ENCODE measurements at regions not wholly inside any gene's neighbourhood (a gene's known extent, or its start where the extent isn't known, plus 50 kb on each side); places are given as distances from the start of the nearest gene placed in this dataset.

GRCh38 chr14:83594874-83595273, 1935.1 kb upstream of the FLRT2 start:
- no peak for TF ChIP-seq CTCF (IDR thresholded peaks at IDR 0.05; ENCODE audit: insufficient read depth, low read length, poor library complexity, severe bottlenecking)

GRCh38 chr14:83607682-83608081, 1922.3 kb upstream of the FLRT2 start:
- Histone ChIP-seq H3K4me3 (replicated peaks; ENCODE audit: low read depth, low read length) (no peak overlapping the region), H3K27me3 (replicated peaks; ENCODE audit: control insufficient read depth, insufficient read depth, low read length) (no peaks in the 10 kb centered on the region), H3K36me3 (ENCODE audit: control insufficient read depth, insufficient read depth, low read length) (no peaks in the 10 kb centered on the region)
- TF ChIP-seq CTCF (IDR thresholded peaks at IDR 0.05; ENCODE audit: insufficient read depth, low read length, poor library complexity, severe bottlenecking) = no peak
- no peak for DNase-seq (ENCODE audit: extremely low read depth, insufficient read length)

More at GRCh38 chr14:83594874-83595273, 1935.1 kb upstream of the FLRT2 start:
- no peak overlapping the region for H3K4me3 ChIP-seq (replicated peaks; ENCODE audit: low read depth, low read length)
- no peaks in the 10 kb centered on the region for H3K27me3 ChIP-seq (replicated peaks; ENCODE audit: control insufficient read depth, insufficient read depth, low read length)
- H3K36me3 ChIP-seq (ENCODE audit: control insufficient read depth, insufficient read depth, low read length) = no peaks in the 10 kb centered on the region
- DNase-seq (ENCODE audit: extremely low read depth, insufficient read length) = no peak

- Histone ChIP-seq H3K36me3 (ENCODE audit: control insufficient read depth, insufficient read depth, low read length) (no peaks in the 10 kb centered on the region), H3K4me3 (replicated peaks; ENCODE audit: low read depth, low read length) (no peak overlapping the region), H3K27me3 (replicated peaks; ENCODE audit: control insufficient read depth, insufficient read depth, low read length) (no peaks in the 10 kb centered on the region)
- DNase-seq (ENCODE audit: extremely low read depth, insufficient read length) = no peak
- TF ChIP-seq CTCF (IDR thresholded peaks at IDR 0.05; ENCODE audit: insufficient read depth, low read length, poor library complexity, severe bottlenecking) = no peak
Observed at GRCh38 chr14:83611491-83611890, 1918.5 kb upstream of the FLRT2 start.

- H3K36me3 ChIP-seq (ENCODE audit: control insufficient read depth, insufficient read depth, low read length) = no peaks in the 10 kb centered on the region
- no peak for DNase-seq (ENCODE audit: extremely low read depth, insufficient read length)
- no peak overlapping the region for H3K4me3 ChIP-seq (replicated peaks; ENCODE audit: low read depth, low read length)
- TF ChIP-seq CTCF (IDR thresholded peaks at IDR 0.05; ENCODE audit: insufficient read depth, low read length, poor library complexity, severe bottlenecking) = no peak
- H3K27me3 ChIP-seq (replicated peaks; ENCODE audit: control insufficient read depth, insufficient read depth, low read length) = no peaks in the 10 kb centered on the region
Observed at GRCh38 chr14:83611906-83612390, 1918.0 kb upstream of the FLRT2 start.

- no peak for TF ChIP-seq CTCF (IDR thresholded peaks at IDR 0.05; ENCODE audit: insufficient read depth, low read length, poor library complexity, severe bottlenecking)
- H3K27me3 ChIP-seq (replicated peaks; ENCODE audit: control insufficient read depth, insufficient read depth, low read length) = no peaks in the 10 kb centered on the region
- H3K36me3 ChIP-seq (ENCODE audit: control insufficient read depth, insufficient read depth, low read length) = no peaks in the 10 kb centered on the region
- no peak overlapping the region for H3K4me3 ChIP-seq (replicated peaks; ENCODE audit: low read depth, low read length)
- no peak for DNase-seq (ENCODE audit: extremely low read depth, insufficient read length)
Observed at GRCh38 chr14:83614956-83615355, 1915.0 kb upstream of the FLRT2 start.

- Histone ChIP-seq H3K4me3 (replicated peaks; ENCODE audit: low read depth, low read length) (no peak overlapping the region), H3K27me3 (replicated peaks; ENCODE audit: control insufficient read depth, insufficient read depth, low read length) (no peaks in the 10 kb centered on the region), H3K36me3 (ENCODE audit: control insufficient read depth, insufficient read depth, low read length) (no peaks in the 10 kb centered on the region)
- no peak for TF ChIP-seq CTCF (IDR thresholded peaks at IDR 0.05; ENCODE audit: insufficient read depth, low read length, poor library complexity, severe bottlenecking)
- DNase-seq (ENCODE audit: extremely low read depth, insufficient read length) = no peak
Observed at GRCh38 chr14:83624541-83624940, 1905.4 kb upstream of the FLRT2 start.
